H1 (cell line): ENCODE measurements at regions not wholly inside any gene's neighbourhood (a gene's known extent, or its start where the extent isn't known, plus 50 kb on each side); places are given as distances from the start of the nearest gene placed in this dataset.

Experiments
- USF2 ChIP-seq: IDR thresholded peaks from 2 replicates; pipeline ENCODE4 v1.6.1; 2011; ENCODE audit warnings: low read length, improper control_type of control experiment

- TF ChIP-seq USF2 = no peak
Observed at GRCh38 chr16:9437115-9437514, 345.7 kb downstream of the HAPSTR1 start (continued).
